Middle frontal gyrus (tissue), 1 donor: ENCODE measurements at regions not wholly inside any gene's neighbourhood (a gene's known extent, or its start where the extent isn't known, plus 50 kb on each side); places are given as distances from the start of the nearest gene placed in this dataset.

ENCODE experiments used
- DNase-seq: peaks from one replicate; pipeline ENCODE4 v3.0.0-alpha.2; 2015; ENCODE audit warnings: low spot score; ENCODE audit errors: extremely low spot score

DNA sequence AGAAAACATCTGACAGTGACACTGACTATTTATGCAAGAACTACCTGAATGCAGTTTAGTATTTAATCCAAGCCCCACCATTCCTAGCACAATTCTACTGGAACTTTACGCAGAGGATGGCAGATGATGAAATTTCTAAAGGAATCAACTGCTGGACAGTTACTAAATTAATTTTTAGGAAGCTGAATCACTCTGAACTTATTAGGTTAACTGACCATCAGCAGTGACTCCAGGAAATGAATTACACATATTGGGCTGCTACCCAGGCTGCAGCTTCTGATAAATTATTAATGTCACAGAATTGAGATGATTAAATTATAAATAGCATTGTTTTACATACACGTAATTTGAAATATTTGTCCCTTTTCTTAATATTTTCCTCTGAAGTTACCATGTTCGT, 250.8 kb downstream of the TMEM182 start:
- DNase-seq = no peak

GRCh38 chr2:103025056-103025455, 263.2 kb downstream of the TMEM182 start:
- DNase-seq = no peak

- no peak for DNase-seq
Observed at GRCh38 chr2:103028181-103028580, 266.4 kb downstream of the TMEM182 start.
